ENCODE measurements at regions not wholly inside any gene's neighbourhood (a gene's known extent, or its start where the extent isn't known, plus 50 kb on each side); places are given as distances from the start of the nearest gene placed in this dataset.

DNA sequence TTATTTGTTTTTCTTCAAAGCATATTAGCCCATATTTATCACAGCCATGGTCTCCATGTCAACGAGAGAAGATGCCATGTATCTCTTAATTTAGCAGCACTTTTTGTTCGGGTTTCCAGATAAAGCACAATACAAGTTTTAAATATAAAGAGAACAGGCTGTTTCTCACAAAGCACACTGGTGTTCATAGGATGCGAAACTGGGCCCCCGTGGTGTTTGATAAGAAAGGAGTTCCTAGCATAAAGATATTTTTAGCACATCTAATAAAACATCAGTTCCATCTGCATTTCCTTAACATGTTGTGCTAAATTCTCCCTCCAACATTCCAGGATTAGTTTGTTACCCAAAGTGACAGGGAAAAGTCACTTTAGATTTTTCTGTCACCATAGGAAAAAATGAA is 72.4 kb upstream of the EDNRB start:
- TF ChIP-seq, protein P1, sequence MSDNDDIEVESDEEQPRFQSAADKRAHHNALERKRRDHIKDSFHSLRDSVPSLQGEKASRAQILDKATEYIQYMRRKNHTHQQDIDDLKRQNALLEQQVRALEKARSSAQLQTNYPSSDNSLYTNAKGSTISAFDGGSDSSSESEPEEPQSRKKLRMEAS (IDR thresholded peaks at IDR 0.05) = no peak
- no peak for TF ChIP-seq TAF1 (IDR thresholded peaks at IDR 0.05; ENCODE audit: low read depth)
- TF ChIP-seq CREB1 (IDR thresholded peaks at IDR 0.05; ENCODE audit: low read depth) = no peak
- TF ChIP-seq YY1 (IDR thresholded peaks at IDR 0.05; ENCODE audit: low read depth) = no peak
- TF ChIP-seq, protein P2, sequence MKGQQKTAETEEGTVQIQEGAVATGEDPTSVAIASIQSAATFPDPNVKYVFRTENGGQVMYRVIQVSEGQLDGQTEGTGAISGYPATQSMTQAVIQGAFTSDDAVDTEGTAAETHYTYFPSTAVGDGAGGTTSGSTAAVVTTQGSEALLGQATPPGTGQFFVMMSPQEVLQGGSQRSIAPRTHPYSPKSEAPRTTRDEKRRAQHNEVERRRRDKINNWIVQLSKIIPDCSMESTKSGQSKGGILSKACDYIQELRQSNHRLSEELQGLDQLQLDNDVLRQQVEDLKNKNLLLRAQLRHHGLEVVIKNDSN (IDR thresholded peaks at IDR 0.05) = no peak
- no peak for TF ChIP-seq FOXM1 (IDR thresholded peaks at IDR 0.05; ENCODE audit: borderline replicate concordance, low read depth)
